GM12875 (cell line): ENCODE measurements at regions not wholly inside any gene's neighbourhood (a gene's known extent, or its start where the extent isn't known, plus 50 kb on each side); places are given as distances from the start of the nearest gene placed in this dataset.
"Not testable (repeated sequence)": the region's sequence is repeated elsewhere in the genome, so short reads cannot be mapped to it uniquely, and the experiment has no call there.

Source experiments
- H3K4me3 ChIP-seq: one replicate; pipeline ENCODE4 v1.5.1; 2011; ENCODE audit warnings: low read depth, low read length, control low read depth
- TF ChIP-seq, protein P1 (sequence below): IDR thresholded peaks from 2 replicates; pipeline ENCODE4 v1.5.1; 2011; ENCODE audit warnings: low read depth, mild to moderate bottlenecking, control low read depth, inconsistent platforms, low read length, moderate library complexity, borderline replicate concordance; ENCODE audit not compliant: insufficient read depth

DNA sequence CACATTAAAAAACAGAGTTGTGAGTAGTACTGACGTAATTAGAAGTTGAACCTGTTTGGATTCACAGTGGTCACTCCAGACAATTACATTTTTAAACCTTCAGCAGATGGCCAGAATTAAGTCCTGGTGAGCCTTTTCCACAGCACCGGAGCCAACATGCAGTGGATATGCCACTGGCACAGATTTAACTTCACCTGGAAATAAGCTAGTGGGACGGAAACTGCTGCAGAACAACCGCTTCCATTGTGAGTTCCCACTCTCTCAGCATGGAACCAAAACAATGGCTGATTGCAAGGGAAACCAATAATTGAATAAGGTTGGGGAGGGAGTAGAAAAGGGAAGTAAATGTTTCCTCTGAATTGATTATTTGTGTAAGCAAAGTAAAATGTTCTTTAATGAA, 515.1 kb downstream of the STK39 start:
- TF ChIP-seq, protein P1, sequence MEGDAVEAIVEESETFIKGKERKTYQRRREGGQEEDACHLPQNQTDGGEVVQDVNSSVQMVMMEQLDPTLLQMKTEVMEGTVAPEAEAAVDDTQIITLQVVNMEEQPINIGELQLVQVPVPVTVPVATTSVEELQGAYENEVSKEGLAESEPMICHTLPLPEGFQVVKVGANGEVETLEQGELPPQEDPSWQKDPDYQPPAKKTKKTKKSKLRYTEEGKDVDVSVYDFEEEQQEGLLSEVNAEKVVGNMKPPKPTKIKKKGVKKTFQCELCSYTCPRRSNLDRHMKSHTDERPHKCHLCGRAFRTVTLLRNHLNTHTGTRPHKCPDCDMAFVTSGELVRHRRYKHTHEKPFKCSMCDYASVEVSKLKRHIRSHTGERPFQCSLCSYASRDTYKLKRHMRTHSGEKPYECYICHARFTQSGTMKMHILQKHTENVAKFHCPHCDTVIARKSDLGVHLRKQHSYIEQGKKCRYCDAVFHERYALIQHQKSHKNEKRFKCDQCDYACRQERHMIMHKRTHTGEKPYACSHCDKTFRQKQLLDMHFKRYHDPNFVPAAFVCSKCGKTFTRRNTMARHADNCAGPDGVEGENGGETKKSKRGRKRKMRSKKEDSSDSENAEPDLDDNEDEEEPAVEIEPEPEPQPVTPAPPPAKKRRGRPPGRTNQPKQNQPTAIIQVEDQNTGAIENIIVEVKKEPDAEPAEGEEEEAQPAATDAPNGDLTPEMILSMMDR: no peak
- H3K4me3 ChIP-seq: no peak overlapping the region

DNA sequence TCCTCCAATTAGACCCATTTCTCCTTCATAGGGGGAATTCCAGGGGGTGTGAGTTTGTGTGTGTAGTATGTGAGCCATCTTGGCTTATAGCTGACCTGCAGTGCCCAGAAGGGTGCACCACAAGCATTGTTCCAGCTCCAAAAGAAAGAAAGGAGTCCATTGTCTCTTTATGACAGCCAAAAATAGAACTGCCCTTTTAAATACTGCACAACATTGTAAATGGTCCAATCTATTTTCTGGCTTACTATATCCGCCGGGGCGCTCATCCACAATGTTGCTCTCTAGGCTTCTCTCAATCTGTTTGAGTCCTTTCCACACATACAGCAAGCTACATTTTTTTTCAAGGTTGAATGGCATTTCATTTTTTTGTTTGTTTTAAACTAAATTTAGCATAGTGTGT, 517.5 kb downstream of the STK39 start:
- H3K4me3 ChIP-seq: no peak overlapping the region
- TF ChIP-seq, protein P1: no peak

DNA sequence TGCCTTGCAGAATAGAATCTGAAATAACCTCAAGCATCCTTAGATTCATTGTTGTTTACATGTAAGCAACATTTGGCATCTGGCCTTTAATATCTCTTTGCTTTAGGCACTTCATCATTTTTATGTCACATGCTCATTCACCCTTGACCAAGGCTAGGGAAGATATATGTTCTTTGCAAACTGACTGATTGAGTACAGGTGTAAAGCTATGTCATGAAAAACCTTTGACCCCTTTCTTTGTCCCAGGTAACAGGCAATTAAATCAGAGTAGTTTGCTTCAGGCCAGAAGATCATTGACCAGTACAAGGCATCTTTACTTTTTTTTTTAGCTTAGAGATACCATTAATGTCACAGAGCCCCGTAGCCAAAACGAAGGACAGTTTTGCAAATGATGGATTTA, 520.6 kb downstream of the STK39 start:
- TF ChIP-seq, protein P1: no peak
- no peak overlapping the region for H3K4me3 ChIP-seq

DNA sequence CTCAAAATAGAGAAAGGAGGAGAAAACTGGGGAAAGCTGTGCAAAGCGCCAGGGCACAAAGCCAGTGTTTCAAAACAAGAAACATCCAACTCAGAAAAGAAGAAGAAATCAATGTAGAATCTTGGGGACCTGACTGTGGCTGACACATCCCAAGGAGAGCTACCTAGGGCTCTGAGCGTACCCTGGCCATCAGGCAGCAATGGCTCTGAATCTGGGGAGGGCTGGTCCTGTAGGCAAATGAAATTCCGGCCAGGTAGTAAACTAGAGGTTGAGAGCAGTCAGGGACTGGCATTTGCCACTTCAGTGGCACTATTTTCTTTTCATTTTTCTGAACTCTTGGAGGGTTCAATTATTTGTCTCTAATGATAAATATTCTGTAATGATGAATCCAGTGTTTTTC, 525.8 kb downstream of the STK39 start:
- TF ChIP-seq, protein P1: no peak
- H3K4me3 ChIP-seq: no peak overlapping the region

DNA sequence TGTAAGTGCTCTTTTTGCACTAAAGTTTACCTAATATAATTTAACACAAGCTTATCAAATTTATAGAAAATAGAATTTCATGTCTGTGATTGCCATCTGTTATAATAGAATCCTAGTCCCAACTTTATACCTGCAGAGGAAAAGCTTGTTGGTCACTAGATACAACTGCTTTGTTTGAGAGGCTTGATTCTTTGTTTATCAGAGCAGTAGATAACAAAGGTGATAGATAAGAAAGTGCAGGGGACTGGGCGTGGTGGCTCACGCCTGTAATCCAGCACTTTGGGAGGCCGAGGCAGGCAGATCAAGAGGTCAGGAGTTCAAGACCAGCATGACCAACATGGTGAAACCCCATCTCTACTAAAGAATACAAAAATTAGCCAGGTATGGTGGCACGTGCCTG, 528.0 kb downstream of the STK39 start:
- H3K4me3 ChIP-seq: no peak overlapping the region
- TF ChIP-seq, protein P1: no peak

DNA sequence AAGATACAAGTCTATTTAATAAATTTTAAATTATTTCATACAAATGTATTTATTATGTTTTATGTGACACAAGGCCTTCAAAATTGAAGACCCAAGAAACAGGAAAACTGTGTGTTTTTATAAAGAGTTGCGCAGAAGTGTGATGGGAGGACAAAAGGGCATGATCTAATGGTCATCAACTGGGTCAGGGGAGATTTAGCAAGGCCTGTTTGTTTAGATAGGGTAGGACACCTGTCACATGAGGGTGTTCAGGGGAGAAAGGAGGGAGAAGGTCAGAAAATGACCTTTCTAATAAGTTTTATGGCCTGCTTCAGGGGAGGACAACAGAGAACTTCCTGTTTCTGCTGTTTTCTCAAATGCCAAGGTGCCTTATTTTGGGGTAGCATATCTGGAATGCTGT, 528.8 kb downstream of the STK39 start:
- TF ChIP-seq, protein P1: no peak
- H3K4me3 ChIP-seq: no peak overlapping the region

DNA sequence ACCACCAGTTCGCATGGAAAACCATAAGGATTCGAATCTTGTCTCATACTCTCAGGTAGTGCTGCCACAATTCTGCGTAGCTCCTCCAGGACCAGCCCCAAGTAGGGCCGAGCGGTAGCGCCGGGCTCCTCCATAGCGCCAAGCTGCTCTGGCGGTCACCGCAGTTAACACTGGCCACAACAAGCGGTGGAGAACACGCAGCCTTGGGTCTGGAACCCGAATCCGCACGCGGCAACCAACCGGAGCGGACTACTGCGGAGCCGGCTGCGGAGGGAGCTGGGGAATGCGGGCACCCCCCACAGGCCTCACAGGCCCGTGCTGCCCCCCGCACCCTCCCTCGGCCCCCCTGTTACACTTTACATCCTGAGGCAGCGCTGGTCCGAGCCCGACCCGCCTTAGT, 531.5 kb downstream of the STK39 start:
- TF ChIP-seq, protein P1: no peak
- H3K4me3 ChIP-seq: no peak overlapping the region

DNA sequence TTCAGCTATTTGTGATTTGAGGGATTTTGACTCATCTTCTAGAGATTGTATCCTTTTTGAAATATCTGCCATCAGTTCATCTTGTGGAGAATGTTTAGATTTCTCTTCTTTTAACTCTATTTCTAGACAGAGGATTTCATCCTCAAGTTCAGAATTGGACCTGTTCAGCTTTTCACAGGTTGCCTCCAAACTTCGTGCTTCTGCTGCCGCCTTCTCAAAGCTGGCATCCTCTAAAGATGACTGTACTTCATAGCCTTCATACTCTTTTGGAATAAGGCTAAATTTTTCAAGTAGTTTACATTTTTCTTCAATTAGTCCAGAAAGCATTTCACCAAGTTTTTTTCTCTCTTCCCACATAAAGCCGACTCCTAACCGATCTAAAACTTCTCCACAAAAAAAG, 531.9 kb downstream of the STK39 start:
- not testable (repeated sequence) for H3K4me3 ChIP-seq
